Liver (tissue), 8 donors: ENCODE measurements at regions not wholly inside any gene's neighbourhood (a gene's known extent, or its start where the extent isn't known, plus 50 kb on each side); places are given as distances from the start of the nearest gene placed in this dataset.

Experiments
- DNase-seq: peaks from one replicate; pipeline ENCODE4 v3.0.0-alpha.2; 2017; ENCODE audit warnings: low spot score
- H3K27ac ChIP-seq, 2 donors: one replicate each; pipeline ENCODE4 v1.7.0; 2013; ENCODE audit warnings: inconsistent platforms in 2 of 2, low read length in 2 of 2, control low read depth in 1 of 2, low read depth in 1 of 2, mild to moderate bottlenecking in 1 of 2
- H3K27me3 ChIP-seq, 4 donors: one replicate each; pipeline versions ENCODE4 v1.6.1 to v1.7.0; 2013; ENCODE audit warnings: low read length in 3 of 4, inconsistent platforms in 1 of 4, mild to moderate bottlenecking in 1 of 4, moderate library complexity in 1 of 4; ENCODE audit not compliant: control insufficient read depth in 4 of 4, insufficient read depth in 4 of 4
- H3K36me3 ChIP-seq, 4 donors: one replicate each; pipeline versions ENCODE4 v1.6.1 to v1.7.0; 2013; ENCODE audit warnings: low read length in 3 of 4, mild to moderate bottlenecking in 3 of 4, low read depth in 1 of 4, moderate library complexity in 1 of 4; ENCODE audit not compliant: control insufficient read depth in 4 of 4, insufficient read depth in 3 of 4
- H3K4me1 ChIP-seq, 4 donors: one replicate each; pipeline versions ENCODE4 v1.6.1 to v1.7.0; 2013; ENCODE audit warnings: low read length in 3 of 4, mild to moderate bottlenecking in 3 of 4, moderate library complexity in 1 of 4; ENCODE audit not compliant: control insufficient read depth in 4 of 4, insufficient read depth in 4 of 4
- H3K4me3 ChIP-seq, 3 donors: one replicate each; pipeline versions ENCODE4 v1.6.1 to v1.7.0; 2013; ENCODE audit warnings: low read length in 3 of 3, control low read depth in 1 of 3, low read depth in 1 of 3, mild to moderate bottlenecking in 1 of 3
- H3K9ac ChIP-seq, 2 donors: one replicate each; pipeline ENCODE4 v1.7.0; 2013; ENCODE audit warnings: low read length in 2 of 2, mild to moderate bottlenecking in 2 of 2, moderate library complexity in 2 of 2, control low read depth in 1 of 2, low read depth in 1 of 2
- H3K9me3 ChIP-seq, 4 donors: one replicate each; pipeline versions ENCODE4 v1.6.1 to v1.7.0; 2013; ENCODE audit warnings: low read length in 3 of 4; ENCODE audit not compliant: control insufficient read depth in 4 of 4
- EGR1 ChIP-seq, 2 donors: IDR thresholded peaks; 2 replicates each; pipeline ENCODE4 v1.6.1; 2016 to 2018; ENCODE audit warnings: antibody characterized with exemption in 2 of 2, low read depth in 2 of 2
- FOXA1 ChIP-seq: IDR thresholded peaks from 2 replicates; pipeline ENCODE4 v1.6.1; 2016; ENCODE audit warnings: antibody characterized with exemption
- FOXA2 ChIP-seq: IDR thresholded peaks from 2 replicates; pipeline ENCODE4 v1.6.1; 2016; ENCODE audit warnings: antibody characterized with exemption
- HNF4G ChIP-seq: IDR thresholded peaks from 2 replicates; pipeline ENCODE4 v1.6.1; 2016; ENCODE audit warnings: antibody characterized with exemption
- REST ChIP-seq: IDR thresholded peaks from 2 replicates; pipeline ENCODE4 v1.6.1; 2016; ENCODE audit warnings: antibody characterized with exemption, mild to moderate bottlenecking
- RXRA ChIP-seq, 2 donors: IDR thresholded peaks; 2 replicates each; pipeline ENCODE4 v1.6.1; 2017 to 2018; ENCODE audit warnings: antibody characterized with exemption in 2 of 2, mild to moderate bottlenecking in 1 of 2
- SP1 ChIP-seq: IDR thresholded peaks from 2 replicates; pipeline ENCODE4 v1.6.1; 2018; ENCODE audit warnings: antibody characterized with exemption, mild to moderate bottlenecking
- ZBTB33 ChIP-seq: IDR thresholded peaks from 2 replicates; pipeline ENCODE4 v1.6.1; 2016; ENCODE audit warnings: antibody characterized with exemption
- WGBS: extraction: QIAGEN DNeasy Blood & Tissue Kit; methylation state at CpG from one replicate; pipeline ENCODE4 v1.1.7; 2013; 5-methylcytosine and 5-hydroxymethylcytosine counted together
- TF ChIP-seq, protein P1 (sequence below): fragments of 150-350 bp; IDR thresholded peaks from 2 replicates; pipeline ENCODE4 v1.5.1; 2017; ENCODE audit warnings: improper control_type of control experiment, low read depth, low read length; ENCODE audit not compliant: missing input control
- donor health status: healthy.
- donor health status: healthy.
- donor health status: healthy.
- donor health status: healthy.
- donor health status: healthy.

DNA sequence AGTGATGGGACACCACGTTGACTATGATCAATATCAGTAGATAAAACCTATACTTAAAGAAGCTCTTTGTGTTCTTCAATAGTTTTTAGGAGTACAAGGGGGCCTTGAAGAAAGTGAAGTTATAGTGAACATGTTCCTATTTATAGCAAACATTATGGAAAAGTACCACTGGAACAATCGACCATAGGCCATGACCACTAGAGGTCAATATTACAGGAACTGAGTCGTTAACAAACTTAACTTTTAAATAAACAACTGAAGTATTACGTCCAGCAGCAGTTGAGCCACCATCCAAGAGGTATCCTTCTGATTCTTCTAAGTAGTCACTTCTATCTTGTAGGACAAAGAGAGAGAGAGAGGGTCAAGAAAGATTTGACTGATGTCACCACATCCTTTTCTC is 391.0 kb upstream of the SLITRK5 start:
- TF ChIP-seq, protein P1, sequence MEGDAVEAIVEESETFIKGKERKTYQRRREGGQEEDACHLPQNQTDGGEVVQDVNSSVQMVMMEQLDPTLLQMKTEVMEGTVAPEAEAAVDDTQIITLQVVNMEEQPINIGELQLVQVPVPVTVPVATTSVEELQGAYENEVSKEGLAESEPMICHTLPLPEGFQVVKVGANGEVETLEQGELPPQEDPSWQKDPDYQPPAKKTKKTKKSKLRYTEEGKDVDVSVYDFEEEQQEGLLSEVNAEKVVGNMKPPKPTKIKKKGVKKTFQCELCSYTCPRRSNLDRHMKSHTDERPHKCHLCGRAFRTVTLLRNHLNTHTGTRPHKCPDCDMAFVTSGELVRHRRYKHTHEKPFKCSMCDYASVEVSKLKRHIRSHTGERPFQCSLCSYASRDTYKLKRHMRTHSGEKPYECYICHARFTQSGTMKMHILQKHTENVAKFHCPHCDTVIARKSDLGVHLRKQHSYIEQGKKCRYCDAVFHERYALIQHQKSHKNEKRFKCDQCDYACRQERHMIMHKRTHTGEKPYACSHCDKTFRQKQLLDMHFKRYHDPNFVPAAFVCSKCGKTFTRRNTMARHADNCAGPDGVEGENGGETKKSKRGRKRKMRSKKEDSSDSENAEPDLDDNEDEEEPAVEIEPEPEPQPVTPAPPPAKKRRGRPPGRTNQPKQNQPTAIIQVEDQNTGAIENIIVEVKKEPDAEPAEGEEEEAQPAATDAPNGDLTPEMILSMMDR, result peak; percentile 11
- no peak for TF ChIP-seq SP1
- TF ChIP-seq EGR1 (IDR thresholded peaks at IDR 0.05; ENCODE audit: low read depth in 2 of 2), result no peak
- DNase-seq, result no peak
- H3K9me3 ChIP-seq, result no peaks in the 10 kb centered on the region
- no peaks in the 10 kb centered on the region for H3K4me1 ChIP-seq
- no peak overlapping the region for H3K4me3 ChIP-seq
- H3K36me3 ChIP-seq, result no peaks in the 10 kb centered on the region
- no peak overlapping the region for H3K27ac ChIP-seq
- 41% methylated on average over 4 of the region's 4 CpGs for WGBS
- no peaks in the 10 kb centered on the region for H3K27me3 ChIP-seq
- no peak overlapping the region for H3K9ac ChIP-seq

GRCh38 chr13:87287721-87288120 is 383.4 kb upstream of the SLITRK5 start:
- Histone ChIP-seq H3K4me3 (no peak overlapping the region), H3K9ac (no peak overlapping the region), H3K27me3 (no peaks in the 10 kb centered on the region), H3K27ac (no peak overlapping the region), H3K36me3 (no peaks in the 10 kb centered on the region), H3K4me1 (no peaks in the 10 kb centered on the region), H3K9me3 (peaks cover 0 to 2% (median 0%) of the 10 kb centered on the region in 4 donors)
- TF ChIP-seq, protein P1, result no peak
- TF ChIP-seq REST (no peak), ZBTB33 (no peak), RXRA (IDR thresholded peaks at IDR 0.05) (no peak), EGR1 (IDR thresholded peaks at IDR 0.05; ENCODE audit: low read depth in 2 of 2) (no peak), FOXA2 (no peak), HNF4G (no peak), FOXA1 (no peak)
- no peak for DNase-seq
- WGBS, result 70% methylated on average over 3 of the region's 3 CpGs
